ENCODE measurements at regions not wholly inside any gene's neighbourhood (a gene's known extent, or its start where the extent isn't known, plus 50 kb on each side); places are given as distances from the start of the nearest gene placed in this dataset.

GRCh38 chr11:19577976-19578619 lies 134.5 kb upstream of the NAV2 start:
- intact Hi-C loops (cut with DNase I), result no loop called here
- Histone ChIP-seq H3K36me3 (no peaks in the 10 kb centered on the region), H3K4me3 (no peak overlapping the region), H3K27ac (peak overlapping the region; percentile 65 to 89 (median 78)), H3K9me3 (no peaks in the 10 kb centered on the region), H3K27me3 (no peaks in the 10 kb centered on the region), H3K4me1 (peaks cover 8 to 42% (median 20%) of the 10 kb centered on the region in 3 donors)
- 34 to 43% methylated on average over 6 to 7 of the region's 9 CpGs for WGBS, 2 donors
- no peak for TF ChIP-seq CTCF (IDR thresholded peaks at IDR 0.05)
- no peak for TF ChIP-seq POLR2A (IDR thresholded peaks at IDR 0.05)
- no peak for DNase-seq

DNA sequence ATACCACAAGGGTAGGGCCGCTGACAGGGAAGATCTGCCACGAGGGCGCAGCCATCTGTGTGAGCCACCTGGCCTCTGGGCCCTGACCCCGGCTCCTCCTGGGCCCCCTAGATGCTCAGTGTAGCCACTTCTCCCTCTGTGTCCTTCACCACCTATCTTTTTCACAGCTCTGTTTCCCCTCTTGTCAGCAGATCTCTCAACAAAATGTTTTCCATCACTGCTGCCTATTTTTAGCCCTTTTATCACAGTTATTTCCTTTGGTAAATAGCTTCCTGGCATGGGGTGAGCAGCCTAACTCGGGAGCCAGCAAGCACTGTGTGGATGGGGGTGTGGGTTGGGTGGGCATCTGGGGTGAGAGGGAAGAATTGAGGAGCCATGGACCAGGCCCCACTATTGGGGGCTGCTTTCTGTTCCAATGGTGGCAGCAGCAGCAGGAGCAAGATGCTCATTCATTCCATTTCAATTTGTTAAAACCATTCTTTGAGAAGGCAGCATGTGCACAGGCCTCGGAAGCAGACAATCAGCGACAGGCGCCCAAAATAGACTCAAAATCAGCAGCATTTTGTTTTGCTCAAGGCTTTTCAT lies 135.2 kb upstream of the NAV2 start:
- Histone ChIP-seq H3K27me3 (no peaks in the 10 kb centered on the region), H3K27ac (peak overlapping the region; percentile 65 to 89 (median 78)), H3K36me3 (no peaks in the 10 kb centered on the region), H3K4me1 (peaks cover 8 to 44% (median 20%) of the 10 kb centered on the region in 3 donors), H3K9me3 (no peaks in the 10 kb centered on the region), H3K4me3 (no peak overlapping the region)
- TF ChIP-seq POLR2A (IDR thresholded peaks at IDR 0.05), result no peak
- no peak for TF ChIP-seq CTCF (IDR thresholded peaks at IDR 0.05)
- intact Hi-C loops (cut with DNase I), result no loop called here
- no peak for DNase-seq
- WGBS, 2 donors, result 43 to 52% methylated on average over 8 of the region's 8 CpGs

DNA sequence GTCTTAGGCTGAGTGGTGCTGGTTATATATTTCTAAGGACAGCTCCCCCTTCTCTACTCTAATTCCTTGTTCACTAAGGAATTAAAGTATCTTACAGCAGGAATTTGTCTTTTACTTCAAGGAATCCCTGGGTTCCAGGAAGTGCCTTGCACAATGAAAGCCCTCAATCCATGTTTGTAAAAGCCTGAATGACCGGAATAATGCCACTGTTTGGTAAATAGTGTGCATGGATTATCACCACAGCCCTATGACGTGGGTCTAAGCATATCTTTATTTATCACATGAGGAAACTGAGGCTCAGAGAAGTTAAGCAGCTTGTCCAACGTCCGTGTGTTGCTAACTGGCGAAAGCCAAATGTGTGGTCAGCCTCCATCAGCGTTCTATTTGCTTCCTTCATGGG lies 135.7 kb upstream of the NAV2 start:
- Histone ChIP-seq H3K4me3 (no peak overlapping the region), H3K36me3 (no peaks in the 10 kb centered on the region), H3K9me3 (no peaks in the 10 kb centered on the region), H3K27me3 (no peaks in the 10 kb centered on the region), H3K27ac (peak overlapping the region; percentile 65 to 89 (median 78)), H3K4me1 (peaks cover 8 to 44% (median 20%) of the 10 kb centered on the region in 3 donors)
- no peak for DNase-seq
- TF ChIP-seq POLR2A (IDR thresholded peaks at IDR 0.05), result no peak
- TF ChIP-seq CTCF (IDR thresholded peaks at IDR 0.05), result no peak
- 71 to 82% methylated on average over 6 of the region's 6 CpGs for WGBS, 2 donors
- intact Hi-C loops (cut with DNase I), result no loop called here

DNA sequence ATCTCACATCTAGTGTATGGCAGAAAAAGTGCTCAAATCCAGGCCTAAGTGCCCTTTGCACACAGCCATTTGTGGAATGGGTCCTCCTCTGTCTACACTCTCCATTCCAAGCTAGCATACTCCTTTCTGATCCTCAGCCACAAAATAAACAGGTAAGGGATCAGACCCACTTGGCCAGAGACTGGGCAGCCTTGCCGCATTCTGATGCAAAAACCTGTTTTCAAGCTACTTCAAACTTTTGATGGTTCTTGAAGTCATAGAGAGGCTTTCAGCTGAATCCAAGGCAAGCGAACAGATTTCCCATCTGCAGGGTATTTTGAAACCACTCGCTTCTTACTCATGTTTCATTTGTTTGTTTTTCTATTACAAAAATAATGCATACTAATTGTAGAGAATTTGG lies 136.6 kb upstream of the NAV2 start:
- Histone ChIP-seq H3K27ac (no peak overlapping the region), H3K9me3 (no peaks in the 10 kb centered on the region), H3K4me1 (peaks cover 8 to 44% (median 20%) of the 10 kb centered on the region in 3 donors), H3K36me3 (no peaks in the 10 kb centered on the region), H3K4me3 (no peak overlapping the region), H3K27me3 (no peaks in the 10 kb centered on the region)
- TF ChIP-seq CTCF (IDR thresholded peaks at IDR 0.05), result no peak
- no peak for TF ChIP-seq POLR2A (IDR thresholded peaks at IDR 0.05)
- DNase-seq, result no peak
- WGBS, 2 donors, result 83 to 89% methylated on average over 3 of the region's 3 CpGs
- intact Hi-C loops (cut with DNase I), result no loop called here

DNA sequence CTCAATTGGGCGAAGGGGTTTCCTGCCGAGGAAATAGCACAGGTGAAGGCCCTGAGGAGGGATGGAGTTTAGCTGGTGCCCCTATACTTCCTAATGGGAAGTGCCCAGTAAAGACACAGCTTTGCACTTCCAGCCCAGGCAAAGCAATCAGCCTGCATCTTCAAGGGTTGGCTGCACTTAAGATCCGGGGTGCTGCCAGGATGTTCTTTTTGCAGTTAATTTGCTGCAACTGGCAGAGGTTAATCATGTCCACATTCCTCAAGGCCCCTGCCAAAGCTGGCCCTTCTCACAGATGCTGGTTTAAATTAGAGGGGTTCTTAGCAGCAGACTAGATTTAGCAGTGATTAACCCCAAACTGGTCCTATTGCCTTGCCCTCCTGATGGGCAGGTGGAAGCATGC lies 137.7 kb upstream of the NAV2 start:
- Histone ChIP-seq H3K27ac (no peak overlapping the region), H3K27me3 (peaks cover 0 to under 1% (median 0%) of the 10 kb centered on the region in 4 donors), H3K9me3 (no peaks in the 10 kb centered on the region), H3K4me1 (peaks cover 8 to 44% (median 20%) of the 10 kb centered on the region in 3 donors), H3K36me3 (no peaks in the 10 kb centered on the region), H3K4me3 (no peak overlapping the region)
- no peak for DNase-seq
- intact Hi-C loops (cut with DNase I), result no loop called here
- no peak for TF ChIP-seq CTCF (IDR thresholded peaks at IDR 0.05)
- TF ChIP-seq POLR2A (IDR thresholded peaks at IDR 0.05), result no peak
- WGBS, 2 donors, result 55 to 61% methylated on average over 3 of the region's 3 CpGs

All from esophagus squamous epithelium (tissue), 5 donors.